K562 (cell line): ENCODE measurements at regions not wholly inside any gene's neighbourhood (a gene's known extent, or its start where the extent isn't known, plus 50 kb on each side); places are given as distances from the start of the nearest gene placed in this dataset.
"Not testable (repeated sequence)": the region's sequence is repeated elsewhere in the genome, so short reads cannot be mapped to it uniquely, and the experiment has no call there.

Experiments used
- ATAC-seq: fragments of 200-7000 bp; cut with Tn5 transposase; 3 replicates; pipeline ENCODE4 v1.9.1; 2020; ENCODE audit warnings: moderate library complexity
- BruUV-seq: library from RNA; stranded (reverse); fragments of 400-500 nt; replicated peaks from 2 replicates; lab custom pipeline; 2021; lab: Mats Ljungman, UMichigan
- CTCF ChIA-PET: fragments of 300-600 bp; formaldehyde crosslinking; extraction: SDS; loops from one replicate; lab custom pipeline; 2021; ENCODE audit warnings: low intra/inter-chr PET ratio; lab: Yijun Ruan, JAX
- POLR2A ChIA-PET: fragments of 300-600, 350-650 bp; sonication (Branson Sonifier 250); formaldehyde crosslinking; extraction: SDS; loops from one replicate; lab custom pipeline; 2021; ENCODE audit warnings: antibody characterized with exemption, inconsistent platforms; lab: Yijun Ruan, JAX
- DNase-seq, 4 experiments: peaks; one replicate each; pipeline versions ENCODE4 v3.0.0 to v3.0.0-alpha.2; 2011 to 2018; ENCODE audit warnings: low spot score in 3 of 4, mixed read lengths in 3 of 4; ENCODE audit errors: extremely low read depth in 1 of 4
- FAIRE-seq: peaks from 2 replicates; lab custom pipeline; 2011; peaks lifted over from hg19 to GRCh38; lab: Jason Lieb, UNC
- H2AFZ ChIP-seq: 2 replicates; pipeline ENCODE4 v1.6.0; 2011; ENCODE audit warnings: low read depth, low read length, control low read depth, inconsistent platforms
- H3K27ac ChIP-seq: fragments of 200-600 bp; 3 replicates; pipeline ENCODE4 v1.8.0; 2011; ENCODE audit warnings: low read depth, mild to moderate bottlenecking, control low read depth, inconsistent platforms, low read length, moderate library complexity, mixed read lengths; ENCODE audit errors: extremely low read depth
- H3K27me3 ChIP-seq, 2 experiments: fragments of 300-600 bp in 1 of 2; 2 replicates in 1 of 2; 3 replicates in 1 of 2; pipeline versions ENCODE4 v1.6.0 to v1.8.0; 2011; ENCODE audit warnings: inconsistent platforms in 2 of 2, low read length in 2 of 2, mild to moderate bottlenecking in 1 of 2, mixed read lengths in 1 of 2, moderate library complexity in 1 of 2; ENCODE audit not compliant: control insufficient read depth in 2 of 2, insufficient read depth in 2 of 2
- H3K36me3 ChIP-seq: fragments of 300-600 bp; 3 replicates; pipeline ENCODE4 v1.8.0; 2011; ENCODE audit warnings: mild to moderate bottlenecking, low read length, inconsistent platforms; ENCODE audit not compliant: control insufficient read depth, insufficient read depth
- H3K4me1 ChIP-seq, 2 experiments: fragments of 200-600 bp in 1 of 2; replicated peaks in 1 of 2; 2 replicates in 1 of 2; 3 replicates in 1 of 2; pipeline versions ENCODE4 v1.5.1 to v1.8.0; 2011; ENCODE audit warnings: inconsistent platforms in 2 of 2, low read length in 2 of 2, mild to moderate bottlenecking in 1 of 2, mixed read lengths in 1 of 2, moderate library complexity in 1 of 2; ENCODE audit not compliant: control insufficient read depth in 2 of 2, insufficient read depth in 2 of 2
- H3K4me2 ChIP-seq: 2 replicates; pipeline ENCODE4 v1.6.1; 2011; ENCODE audit warnings: low read length, control low read depth, inconsistent platforms, mixed read lengths; ENCODE audit not compliant: insufficient read depth
- H3K4me3 ChIP-seq: fragments of 200-600 bp; sonication (generic), shearing (Covaris generic); 2 replicates; pipeline ENCODE4 v1.5.1; 2016; ENCODE audit warnings: control low read depth, inconsistent platforms
- H3K79me2 ChIP-seq: fragments of 200-600 bp; 3 replicates; pipeline ENCODE4 v1.8.0; 2011; ENCODE audit warnings: low read length, inconsistent platforms; ENCODE audit not compliant: control insufficient read depth, insufficient read depth
- H3K9ac ChIP-seq, 2 experiments: 2 replicates each; pipeline versions ENCODE4 v1.6.0 to v1.6.1; 2011; ENCODE audit warnings: low read depth in 2 of 2, low read length in 2 of 2, control low read depth in 1 of 2, inconsistent platforms in 1 of 2, mild to moderate bottlenecking in 1 of 2, mixed read lengths in 1 of 2; ENCODE audit not compliant: insufficient read depth in 1 of 2
- H3K9me1 ChIP-seq: one replicate; pipeline ENCODE4 v1.6.0; 2011; ENCODE audit warnings: inconsistent platforms, mild to moderate bottlenecking, low read length, moderate library complexity; ENCODE audit not compliant: control insufficient read depth, insufficient read depth
- H3K9me3 ChIP-seq: replicated peaks from 2 replicates; pipeline ENCODE4 v1.5.1; 2011; ENCODE audit warnings: low read depth, low read length, inconsistent platforms; ENCODE audit not compliant: control insufficient read depth, insufficient read depth
- H4K20me1 ChIP-seq: replicated peaks from 2 replicates; pipeline ENCODE4 v1.6.1; 2011; ENCODE audit warnings: low read length, inconsistent platforms, mixed read lengths; ENCODE audit not compliant: control insufficient read depth, insufficient read depth
- WGBS: fragments of 100-300 bp; shearing (Covaris generic); methylation state at CpG from one replicate; pipeline ENCODE4 v1.1.6; 2016; ENCODE audit warnings: low coverage, mixed read lengths; ENCODE audit not compliant: insufficient coverage; ENCODE audit errors: missing lambda C conversion rate; 5-methylcytosine and 5-hydroxymethylcytosine counted together
- in situ Hi-C: fragments of 300-500 bp; cut with MboI; formaldehyde crosslinking; loops from 4 replicates; pipeline ENCODE4 v1.15.0; 2018; ENCODE audit warnings: inconsistent platforms, mixed read lengths
- intact Hi-C: fragments of 100-400 bp; cut with micrococcal nuclease; formaldehyde crosslinking; loops from 2 replicates; pipeline ENCODE4 v1.14.2; 2022

DNA sequence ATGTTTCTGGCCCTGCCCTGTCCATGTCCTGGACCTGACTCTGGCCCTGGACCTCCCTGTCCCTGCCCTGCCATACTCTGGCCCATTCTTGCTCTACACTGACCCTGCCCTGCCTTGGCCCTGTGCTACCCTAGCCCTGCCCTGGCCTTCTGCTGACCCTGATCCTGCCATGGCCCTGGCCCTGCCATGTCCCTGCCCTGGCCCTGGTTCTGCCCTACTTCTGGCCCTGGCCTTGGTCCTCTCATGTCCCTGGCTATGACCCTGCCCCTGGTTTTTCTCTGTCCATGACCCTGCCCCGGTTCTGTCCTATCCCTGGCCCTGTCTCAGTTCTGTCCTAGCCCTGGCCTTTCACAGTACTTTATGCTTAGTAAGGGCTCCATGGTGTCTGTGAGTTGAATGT is 234.5 kb downstream of the GOLGA6L6 start:
- WGBS: 0% methylated on average over 1 of the region's 1 CpG
- H4K20me1 ChIP-seq, DNase-seq, in situ Hi-C loops, H3K4me1 ChIP-seq, intact Hi-C loops, H3K79me2 ChIP-seq, H3K4me2 ChIP-seq, CTCF ChIA-PET, H2AFZ ChIP-seq, H3K27me3 ChIP-seq, FAIRE-seq, BruUV-seq, H3K9me1 ChIP-seq, ATAC-seq, H3K9me3 ChIP-seq, POLR2A ChIA-PET, H3K9ac ChIP-seq, H3K4me3 ChIP-seq, H3K27ac ChIP-seq, H3K36me3 ChIP-seq: not testable (repeated sequence)

DNA sequence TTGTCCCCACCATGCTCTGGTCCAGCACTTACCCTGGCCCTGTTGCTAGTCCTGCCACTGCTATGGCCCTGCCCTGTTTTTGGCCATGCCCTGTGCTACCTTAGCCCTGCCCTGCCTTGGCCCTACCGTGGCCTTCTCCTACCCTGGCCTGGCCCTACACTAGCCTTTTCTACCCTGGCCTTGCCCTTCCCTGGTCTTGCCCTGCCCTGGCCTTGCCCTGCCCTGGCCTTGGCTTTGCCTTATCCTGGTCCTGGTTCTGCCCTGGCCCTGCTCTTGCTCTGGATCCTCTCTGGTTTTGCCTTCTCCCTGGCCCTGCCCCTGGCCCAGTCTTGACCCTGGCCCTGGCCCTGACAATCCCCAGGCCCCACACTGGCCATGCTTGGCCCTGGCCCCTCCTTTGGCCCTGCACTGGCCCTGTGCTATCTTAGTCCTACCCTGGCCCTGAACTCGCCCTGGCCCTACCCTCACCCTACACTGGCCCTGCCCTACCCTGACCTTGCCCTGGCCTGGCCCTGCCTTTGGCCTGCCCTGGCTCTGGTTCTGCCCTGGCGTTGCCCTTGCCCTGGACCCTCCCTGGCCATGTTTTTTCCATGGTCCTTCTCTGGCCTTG is 235.0 kb downstream of the GOLGA6L6 start:
- H4K20me1 ChIP-seq, FAIRE-seq, H3K4me2 ChIP-seq, H2AFZ ChIP-seq, ATAC-seq, H3K9ac ChIP-seq, H3K27me3 ChIP-seq, CTCF ChIA-PET, H3K4me3 ChIP-seq, H3K27ac ChIP-seq, H3K9me1 ChIP-seq, POLR2A ChIA-PET, BruUV-seq, H3K9me3 ChIP-seq, in situ Hi-C loops, intact Hi-C loops, H3K36me3 ChIP-seq, H3K79me2 ChIP-seq, H3K4me1 ChIP-seq: not testable (repeated sequence)
- DNase-seq: peak in 2 of 4 experiments; percentile 1
- WGBS: 4% methylated on average over 3 of the region's 3 CpGs

GRCh38 chr15:20305912-20306311 is 235.7 kb downstream of the GOLGA6L6 start:
- H3K4me1 ChIP-seq, H3K9me1 ChIP-seq, H3K79me2 ChIP-seq, H3K4me2 ChIP-seq, H4K20me1 ChIP-seq, intact Hi-C loops, DNase-seq, BruUV-seq, POLR2A ChIA-PET, H3K36me3 ChIP-seq, H3K27ac ChIP-seq, H3K4me3 ChIP-seq, H2AFZ ChIP-seq, H3K9me3 ChIP-seq, FAIRE-seq, CTCF ChIA-PET, in situ Hi-C loops, H3K27me3 ChIP-seq, ATAC-seq, H3K9ac ChIP-seq: not testable (repeated sequence)
- 2% methylated on average over 7 of the region's 7 CpGs for WGBS

- peak in 1 of 4 experiments; percentile 1 for DNase-seq
- CTCF ChIA-PET, H3K4me2 ChIP-seq, H4K20me1 ChIP-seq, H3K9me1 ChIP-seq, H3K36me3 ChIP-seq, H3K9me3 ChIP-seq, in situ Hi-C loops, POLR2A ChIA-PET, H2AFZ ChIP-seq, H3K79me2 ChIP-seq, BruUV-seq, H3K27ac ChIP-seq, H3K4me3 ChIP-seq, H3K27me3 ChIP-seq, ATAC-seq, intact Hi-C loops, FAIRE-seq, H3K4me1 ChIP-seq, H3K9ac ChIP-seq: not testable (repeated sequence)
- WGBS: 3% methylated on average over 6 of the region's 6 CpGs
Measured at GRCh38 chr15:20305015-20305465, 236.6 kb downstream of the GOLGA6L6 start.
